ENCODE measurements at regions not wholly inside any gene's neighbourhood (a gene's known extent, or its start where the extent isn't known, plus 50 kb on each side); places are given as distances from the start of the nearest gene placed in this dataset.

- TF ChIP-seq AFF4 (CRISPR knock-in tag; IDR thresholded peaks at IDR 0.05; ENCODE audit: borderline replicate concordance): no peak
Measured at GRCh38 chr15:93954985-93955571, 276.3 kb upstream of the MCTP2 start (continued).

GRCh38 chr15:93948726-93949125 is 282.6 kb upstream of the MCTP2 start:
- peaks cover 18% of the 10 kb centered on the region for H3K9me3 Mint-ChIP-seq
- no peak for DNase-seq (ENCODE audit: low spot score)
- ChIA-PET CTCF (no interaction called here), POLR2A (no interaction called here)
- TF ChIP-seq ZNF416 (CRISPR knock-in tag; IDR thresholded peaks at IDR 0.05): no peak
- TF ChIP-seq PRRX2 (CRISPR knock-in tag; IDR thresholded peaks at IDR 0.05): no peak
- TF ChIP-seq TP53 (CRISPR knock-in tag; IDR thresholded peaks at IDR 0.05): no peak
- no peak for TF ChIP-seq E2F1 (CRISPR knock-in tag; IDR thresholded peaks at IDR 0.05)
- TF ChIP-seq ZNF425 (CRISPR knock-in tag; conservative IDR thresholded peaks at IDR 0.05): no peak
- no peak for TF ChIP-seq USF2 (CRISPR knock-in tag; IDR thresholded peaks at IDR 0.05)
- TF ChIP-seq ZNF219 (CRISPR knock-in tag; IDR thresholded peaks at IDR 0.05; ENCODE audit: borderline replicate concordance): no peak
- no peak for TF ChIP-seq PRDM15 (CRISPR knock-in tag; IDR thresholded peaks at IDR 0.05)
- no peak for TF ChIP-seq ETV6 (CRISPR knock-in tag; IDR thresholded peaks at IDR 0.05)
- no peak for ATAC-seq
- H3K4me3 Mint-ChIP-seq: no peak overlapping the region
- no peaks in the 10 kb centered on the region for H3K27me3 Mint-ChIP-seq (ENCODE audit: low read depth)
- no peak overlapping the region for H3K27ac Mint-ChIP-seq
- H3K4me1 Mint-ChIP-seq: no peaks in the 10 kb centered on the region
- H3K36me3 Mint-ChIP-seq: no peaks in the 10 kb centered on the region

GRCh38 chr15:93943586-93943985 is 287.8 kb upstream of the MCTP2 start:
- POLR2A ChIA-PET: no interaction called here
- Mint-ChIP-seq H3K27me3 (ENCODE audit: low read depth) (no peaks in the 10 kb centered on the region), H3K27ac (no peak overlapping the region), H3K4me1 (peaks cover 4% of the 10 kb centered on the region), H3K36me3 (no peaks in the 10 kb centered on the region), H3K4me3 (no peak overlapping the region), H3K9me3 (peaks cover 18% of the 10 kb centered on the region)
- CTCF ChIA-PET: no interaction called here
- TF ChIP-seq ETV6 (CRISPR knock-in tag; IDR thresholded peaks at IDR 0.05): no peak
- TF ChIP-seq ERG (CRISPR knock-in tag; IDR thresholded peaks at IDR 0.05): no peak
- TF ChIP-seq RORB (CRISPR knock-in tag; IDR thresholded peaks at IDR 0.05): no peak
- no peak for ATAC-seq
- no peak for DNase-seq (ENCODE audit: low spot score)
